Suprapubic skin (tissue), 4 donors: ENCODE measurements at regions not wholly inside any gene's neighbourhood (a gene's known extent, or its start where the extent isn't known, plus 50 kb on each side); places are given as distances from the start of the nearest gene placed in this dataset.

Source experiments
- DNase-seq, 2 donors: peaks; one replicate each; pipeline ENCODE4 v3.0.0-alpha.2; 2019; ENCODE audit warnings: low spot score in 2 of 2
- H3K27ac ChIP-seq: fragments of 200-600 bp; sonication (generic); one replicate; pipeline ENCODE4 v1.5.1; 2019
- H3K27me3 ChIP-seq: fragments of 200-600 bp; sonication (generic); one replicate; pipeline ENCODE4 v1.5.1; 2019
- H3K36me3 ChIP-seq: fragments of 200-600 bp; sonication (generic); one replicate; pipeline ENCODE4 v1.5.1; 2019
- H3K4me1 ChIP-seq: fragments of 200-600 bp; sonication (generic); one replicate; pipeline ENCODE4 v1.5.1; 2019
- H3K4me3 ChIP-seq: fragments of 200-600 bp; sonication (generic); one replicate; pipeline ENCODE4 v1.5.1; 2019; ENCODE audit warnings: mild to moderate bottlenecking
- H3K9me3 ChIP-seq: fragments of 200-600 bp; sonication (generic); one replicate; pipeline ENCODE4 v1.5.1; 2019
- CTCF ChIP-seq, 2 donors: fragments of 200-600 bp in 1 of 2; fragments of 450-650 bp in 1 of 2; sonication (generic) in 1 of 2; IDR thresholded peaks; one replicate each; pipeline ENCODE4 v1.5.1; 2016 to 2019; ENCODE audit warnings: antibody characterized with exemption in 2 of 2, mild to moderate bottlenecking in 1 of 2, moderate library complexity in 1 of 2
- EP300 ChIP-seq: sonication (generic); formaldehyde crosslinking; IDR thresholded peaks from one replicate; pipeline ENCODE4 v1.6.1; 2017; ENCODE audit warnings: antibody characterized with exemption
- POLR2A ChIP-seq, 2 donors: fragments of 450-650 bp; IDR thresholded peaks; one replicate each; pipeline ENCODE4 v1.6.1; 2017; ENCODE audit warnings: antibody characterized with exemption in 2 of 2, mild to moderate bottlenecking in 2 of 2, moderate library complexity in 2 of 2
- POLR2AphosphoS5 ChIP-seq, 3 donors: sonication (generic); formaldehyde crosslinking; IDR thresholded peaks; one replicate each; pipeline ENCODE4 v1.6.1; 2017; ENCODE audit warnings: antibody characterized with exemption in 3 of 3
- WGBS: methylation state at CpG from one replicate; pipeline ENCODE4 v1.1.5; 2018; 5-methylcytosine and 5-hydroxymethylcytosine counted together

- no peak for TF ChIP-seq EP300
- TF ChIP-seq CTCF (IDR thresholded peaks at IDR 0.05): no peak
- no peak for TF ChIP-seq POLR2AphosphoS5 (IDR thresholded peaks at IDR 0.05)
- TF ChIP-seq POLR2A (IDR thresholded peaks at IDR 0.05): no peak
- H3K9me3 ChIP-seq: no peaks in the 10 kb centered on the region
- no peak for DNase-seq
- no peak overlapping the region for H3K27ac ChIP-seq
- H3K4me1 ChIP-seq: no peaks in the 10 kb centered on the region
- H3K27me3 ChIP-seq: no peaks in the 10 kb centered on the region
- H3K36me3 ChIP-seq: no peaks in the 10 kb centered on the region
- no peak overlapping the region for H3K4me3 ChIP-seq
- WGBS: 23% methylated on average over 3 of the region's 3 CpGs
Observed at GRCh38 chr1:73899311-73899710, 298.7 kb downstream of the LRRIQ3 start.

DNA sequence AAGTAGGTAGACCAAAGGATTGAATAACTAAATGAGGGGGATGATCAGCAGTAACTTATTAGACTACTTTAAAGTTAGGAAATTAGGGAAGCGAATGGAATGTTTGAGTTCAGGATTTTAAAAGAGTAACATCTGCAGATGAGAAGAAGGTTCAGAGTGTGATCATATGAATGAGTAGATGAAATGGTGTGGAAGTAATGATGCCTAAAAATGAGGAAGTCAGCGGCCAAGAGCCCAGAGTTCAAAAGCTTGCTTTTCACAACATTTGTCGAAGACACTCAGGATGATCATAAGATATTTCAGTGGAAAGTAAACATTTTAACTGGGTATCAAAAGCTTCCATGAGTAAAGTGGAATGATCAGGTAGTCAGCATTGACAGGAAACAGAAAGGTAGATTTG, 299.4 kb downstream of the LRRIQ3 start:
- H3K4me3 ChIP-seq: no peak overlapping the region
- no peaks in the 10 kb centered on the region for H3K36me3 ChIP-seq
- DNase-seq: no peak
- no peaks in the 10 kb centered on the region for H3K9me3 ChIP-seq
- H3K27me3 ChIP-seq: no peaks in the 10 kb centered on the region
- WGBS: 86% methylated on average over 3 of the region's 3 CpGs
- no peak overlapping the region for H3K27ac ChIP-seq
- TF ChIP-seq POLR2AphosphoS5 (IDR thresholded peaks at IDR 0.05): no peak
- no peak for TF ChIP-seq POLR2A (IDR thresholded peaks at IDR 0.05)
- TF ChIP-seq CTCF (IDR thresholded peaks at IDR 0.05): no peak
- no peak for TF ChIP-seq EP300
- H3K4me1 ChIP-seq: no peaks in the 10 kb centered on the region

DNA sequence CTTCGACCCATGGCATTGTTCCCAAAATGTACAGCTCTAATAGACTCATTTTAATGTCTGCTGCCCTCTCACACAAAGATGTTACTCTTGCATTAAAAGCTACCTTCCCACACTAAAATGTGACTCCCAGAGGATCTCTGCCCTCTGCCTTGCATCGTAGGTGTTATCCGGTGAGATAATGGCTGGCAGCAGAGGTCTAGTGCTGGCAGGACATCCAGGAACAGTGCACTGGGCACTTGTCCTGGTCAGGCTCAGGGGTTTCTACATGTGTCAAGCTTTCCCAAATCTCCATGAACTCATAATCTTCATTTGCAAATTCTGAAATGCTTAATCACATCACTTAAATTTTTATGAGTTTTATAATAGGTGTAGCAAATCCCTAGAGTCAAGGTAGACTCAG, 310.6 kb downstream of the LRRIQ3 start:
- no peak for DNase-seq
- Histone ChIP-seq H3K9me3 (no peaks in the 10 kb centered on the region), H3K4me1 (no peaks in the 10 kb centered on the region), H3K27ac (no peak overlapping the region), H3K36me3 (no peaks in the 10 kb centered on the region), H3K4me3 (no peak overlapping the region), H3K27me3 (no peaks in the 10 kb centered on the region)
- TF ChIP-seq POLR2AphosphoS5 (IDR thresholded peaks at IDR 0.05) (no peak), CTCF (IDR thresholded peaks at IDR 0.05) (no peak), POLR2A (IDR thresholded peaks at IDR 0.05) (no peak), EP300 (no peak)
- 77% methylated on average over 3 of the region's 3 CpGs for WGBS

- Histone ChIP-seq H3K27ac (no peak overlapping the region), H3K4me3 (no peak overlapping the region), H3K9me3 (no peaks in the 10 kb centered on the region), H3K36me3 (no peaks in the 10 kb centered on the region), H3K4me1 (no peaks in the 10 kb centered on the region), H3K27me3 (no peaks in the 10 kb centered on the region)
- no peak for DNase-seq
- TF ChIP-seq EP300: no peak
- TF ChIP-seq POLR2AphosphoS5 (IDR thresholded peaks at IDR 0.05): no peak
- no peak for TF ChIP-seq CTCF (IDR thresholded peaks at IDR 0.05)
- TF ChIP-seq POLR2A (IDR thresholded peaks at IDR 0.05): no peak
- WGBS: 54% methylated on average over 2 of the region's 2 CpGs
Observed at GRCh38 chr1:73886716-73887115, 311.3 kb downstream of the LRRIQ3 start.

GRCh38 chr1:73874806-73875205, 323.2 kb downstream of the LRRIQ3 start:
- no peaks in the 10 kb centered on the region for H3K36me3 ChIP-seq
- no peak overlapping the region for H3K27ac ChIP-seq
- H3K27me3 ChIP-seq: no peaks in the 10 kb centered on the region
- DNase-seq: no peak
- H3K4me1 ChIP-seq: no peaks in the 10 kb centered on the region
- no peak for TF ChIP-seq POLR2AphosphoS5 (IDR thresholded peaks at IDR 0.05)
- TF ChIP-seq EP300: no peak
- no peak for TF ChIP-seq CTCF (IDR thresholded peaks at IDR 0.05)
- TF ChIP-seq POLR2A (IDR thresholded peaks at IDR 0.05): no peak
- H3K4me3 ChIP-seq: no peak overlapping the region
- H3K9me3 ChIP-seq: no peaks in the 10 kb centered on the region
- WGBS: 61% methylated on average over 1 of the region's 1 CpG
